Activated T-helper 2 cell treated with anti-CD3 and anti-CD28 coated beads, Interferon-gamma antibody, Interleukin-2, Interleukin-4, amounts not matched to agents 10 μg/mL and 5 μg/mL and 100 μg/mL, durations not matched to agents 14 hours and 24 hours and 36 hours (primary cell): ENCODE measurements at regions not wholly inside any gene's neighbourhood (a gene's known extent, or its start where the extent isn't known, plus 50 kb on each side); places are given as distances from the start of the nearest gene placed in this dataset.

Experiments used
- DNase-seq: peaks from one replicate; pipeline ENCODE4 v3.0.0; 2021; ENCODE audit warnings: low spot score
- H3K27ac Mint-ChIP-seq: one replicate; pipeline ENCODE4 v1.8.0; 2021; ENCODE audit warnings: mixed read lengths
- H3K27me3 Mint-ChIP-seq: one replicate; pipeline ENCODE4 v1.8.0; 2021; ENCODE audit warnings: low read depth, mixed read lengths
- H3K36me3 Mint-ChIP-seq: one replicate; pipeline ENCODE4 v1.8.0; 2021; ENCODE audit warnings: low read depth, mixed read lengths
- H3K4me1 Mint-ChIP-seq: one replicate; pipeline ENCODE4 v1.8.0; 2021; ENCODE audit warnings: low read depth, mixed read lengths
- H3K4me3 Mint-ChIP-seq: one replicate; pipeline ENCODE4 v1.8.0; 2021; ENCODE audit warnings: low read depth, mild to moderate bottlenecking, moderate library complexity, mixed read lengths
- H3K9me3 Mint-ChIP-seq: one replicate; pipeline ENCODE4 v1.8.0; 2021; ENCODE audit warnings: mixed read lengths
- intact Hi-C: fragments of 100-400 bp; cut with micrococcal nuclease; formaldehyde crosslinking; loops from one replicate; pipeline ENCODE4 v1.15.1; 2023

GRCh38 chr4:104881136-104881886 lies 265.4 kb upstream of the TET2 start:
- Mint-ChIP-seq H3K4me1 (peaks cover 16% of the 10 kb centered on the region), H3K9me3 (no peaks in the 10 kb centered on the region), H3K36me3 (no peaks in the 10 kb centered on the region), H3K27me3 (peaks cover 11% of the 10 kb centered on the region), H3K27ac (no peak overlapping the region), H3K4me3 (no peak overlapping the region)
- no peak for DNase-seq
- intact Hi-C loops = no loop called here

GRCh38 chr4:104890598-104891275 lies 255.9 kb upstream of the TET2 start:
- intact Hi-C loops = no loop called here
- H3K9me3 Mint-ChIP-seq = peaks cover 9% of the 10 kb centered on the region
- H3K27me3 Mint-ChIP-seq = peaks cover 5% of the 10 kb centered on the region
- no peak overlapping the region for H3K4me3 Mint-ChIP-seq
- DNase-seq = no peak
- H3K4me1 Mint-ChIP-seq = peaks cover 4% of the 10 kb centered on the region
- H3K27ac Mint-ChIP-seq = no peak overlapping the region
- no peaks in the 10 kb centered on the region for H3K36me3 Mint-ChIP-seq

- Mint-ChIP-seq H3K9me3 (peaks cover 17% of the 10 kb centered on the region), H3K27ac (no peak overlapping the region), H3K27me3 (peaks cover 7% of the 10 kb centered on the region), H3K4me3 (no peak overlapping the region), H3K36me3 (no peaks in the 10 kb centered on the region), H3K4me1 (no peaks in the 10 kb centered on the region)
- intact Hi-C loops = loop anchor here (2.0 kb wide), 1 partner anchor 70 kb away; no protein-coding TSS in a partner anchor
- no peak for DNase-seq
These were observed 249.7 kb upstream of the TET2 start for GRCh38 chr4:104896660-104897645.

GRCh38 chr4:104899863-104900262 lies 246.8 kb upstream of the TET2 start:
- intact Hi-C loops = no loop called here
- peaks cover 8% of the 10 kb centered on the region for H3K9me3 Mint-ChIP-seq
- no peaks in the 10 kb centered on the region for H3K36me3 Mint-ChIP-seq
- peaks cover 7% of the 10 kb centered on the region for H3K27me3 Mint-ChIP-seq
- no peaks in the 10 kb centered on the region for H3K4me1 Mint-ChIP-seq
- H3K27ac Mint-ChIP-seq = no peak overlapping the region
- DNase-seq = no peak
- no peak overlapping the region for H3K4me3 Mint-ChIP-seq

GRCh38 chr4:104901438-104901837 lies 245.2 kb upstream of the TET2 start:
- Mint-ChIP-seq H3K36me3 (no peaks in the 10 kb centered on the region), H3K27ac (no peak overlapping the region), H3K4me1 (no peaks in the 10 kb centered on the region), H3K27me3 (peaks cover 14% of the 10 kb centered on the region), H3K9me3 (peaks cover 8% of the 10 kb centered on the region), H3K4me3 (no peak overlapping the region)
- intact Hi-C loops = no loop called here
- DNase-seq = no peak

GRCh38 chr4:104901961-104902605 lies 244.6 kb upstream of the TET2 start:
- DNase-seq = no peak
- peaks cover 18% of the 10 kb centered on the region for H3K27me3 Mint-ChIP-seq
- intact Hi-C loops = no loop called here
- peaks cover 8% of the 10 kb centered on the region for H3K9me3 Mint-ChIP-seq
- no peak overlapping the region for H3K27ac Mint-ChIP-seq
- no peaks in the 10 kb centered on the region for H3K36me3 Mint-ChIP-seq
- H3K4me3 Mint-ChIP-seq = no peak overlapping the region
- no peaks in the 10 kb centered on the region for H3K4me1 Mint-ChIP-seq

- no peaks in the 10 kb centered on the region for H3K4me1 Mint-ChIP-seq
- no peak overlapping the region for H3K27ac Mint-ChIP-seq
- H3K36me3 Mint-ChIP-seq = no peaks in the 10 kb centered on the region
- H3K4me3 Mint-ChIP-seq = no peak overlapping the region
- no peaks in the 10 kb centered on the region for H3K9me3 Mint-ChIP-seq
- intact Hi-C loops = no loop called here
- DNase-seq = no peak
- H3K27me3 Mint-ChIP-seq = peaks cover 14% of the 10 kb centered on the region
These were observed 241.6 kb upstream of the TET2 start for GRCh38 chr4:104905065-104905464.

- Mint-ChIP-seq H3K36me3 (no peaks in the 10 kb centered on the region), H3K4me1 (no peaks in the 10 kb centered on the region), H3K27me3 (peaks cover 14% of the 10 kb centered on the region), H3K27ac (no peak overlapping the region), H3K9me3 (no peaks in the 10 kb centered on the region), H3K4me3 (no peak overlapping the region)
- DNase-seq = no peak
- intact Hi-C loops = no loop called here
These were observed 241.1 kb upstream of the TET2 start for GRCh38 chr4:104905546-104905945.

GRCh38 chr4:104906276-104906675 lies 240.4 kb upstream of the TET2 start:
- no peaks in the 10 kb centered on the region for H3K9me3 Mint-ChIP-seq
- DNase-seq = no peak
- no peak overlapping the region for H3K4me3 Mint-ChIP-seq
- intact Hi-C loops = no loop called here
- peaks cover 16% of the 10 kb centered on the region for H3K27me3 Mint-ChIP-seq
- no peak overlapping the region for H3K27ac Mint-ChIP-seq
- no peaks in the 10 kb centered on the region for H3K36me3 Mint-ChIP-seq
- no peaks in the 10 kb centered on the region for H3K4me1 Mint-ChIP-seq

- no peak for DNase-seq
These were observed 239.5 kb upstream of the TET2 start for GRCh38 chr4:104907074-104907649.

GRCh38 chr4:104907991-104908390 lies 238.7 kb upstream of the TET2 start:
- no peak for DNase-seq
- no peak overlapping the region for H3K4me3 Mint-ChIP-seq

More at GRCh38 chr4:104907074-104907649, 239.5 kb upstream of the TET2 start:
- no peaks in the 10 kb centered on the region for H3K4me1 Mint-ChIP-seq
- H3K9me3 Mint-ChIP-seq = no peaks in the 10 kb centered on the region
- no peak overlapping the region for H3K4me3 Mint-ChIP-seq
- intact Hi-C loops = no loop called here
- H3K27me3 Mint-ChIP-seq = peaks cover 21% of the 10 kb centered on the region
- no peaks in the 10 kb centered on the region for H3K36me3 Mint-ChIP-seq
- H3K27ac Mint-ChIP-seq = no peak overlapping the region

GRCh38 chr4:104909376-104909775 lies 237.3 kb upstream of the TET2 start:
- intact Hi-C loops = no loop called here
- no peak for DNase-seq
- Mint-ChIP-seq H3K27ac (no peak overlapping the region), H3K9me3 (peaks cover 5% of the 10 kb centered on the region), H3K36me3 (no peaks in the 10 kb centered on the region), H3K27me3 (peaks cover 24% of the 10 kb centered on the region), H3K4me3 (no peak overlapping the region), H3K4me1 (no peaks in the 10 kb centered on the region)

More at GRCh38 chr4:104907991-104908390, 238.7 kb upstream of the TET2 start:
- Mint-ChIP-seq H3K4me1 (no peaks in the 10 kb centered on the region), H3K27ac (no peak overlapping the region), H3K9me3 (peaks cover 3% of the 10 kb centered on the region), H3K27me3 (peaks cover 24% of the 10 kb centered on the region), H3K36me3 (no peaks in the 10 kb centered on the region)
- intact Hi-C loops = no loop called here
